H54 (cell line): ENCODE measurements at regions not wholly inside any gene's neighbourhood (a gene's known extent, or its start where the extent isn't known, plus 50 kb on each side); places are given as distances from the start of the nearest gene placed in this dataset.

Source experiments
- DNase-seq: peaks from one replicate; pipeline ENCODE4 v3.0.0; 2011; ENCODE audit warnings: low spot score, mixed read lengths; ENCODE audit not compliant: insufficient read length
- FAIRE-seq: peaks from 3 replicates; lab custom pipeline; 2011; peaks lifted over from hg19 to GRCh38; lab: Jason Lieb, UNC
- POLR2A ChIP-seq: IDR thresholded peaks from 2 replicates; pipeline ENCODE4 v1.6.1; 2011; ENCODE audit warnings: low read depth, mild to moderate bottlenecking, low read length

- DNase-seq: no peak
- no peak for TF ChIP-seq POLR2A
- FAIRE-seq: no peak
Measured at GRCh38 chr5:125720721-125721120, 702.5 kb upstream of the GRAMD2B start.

GRCh38 chr5:125722550-125722949, 700.7 kb upstream of the GRAMD2B start:
- DNase-seq: no peak
- no peak for FAIRE-seq
- no peak for TF ChIP-seq POLR2A

DNA sequence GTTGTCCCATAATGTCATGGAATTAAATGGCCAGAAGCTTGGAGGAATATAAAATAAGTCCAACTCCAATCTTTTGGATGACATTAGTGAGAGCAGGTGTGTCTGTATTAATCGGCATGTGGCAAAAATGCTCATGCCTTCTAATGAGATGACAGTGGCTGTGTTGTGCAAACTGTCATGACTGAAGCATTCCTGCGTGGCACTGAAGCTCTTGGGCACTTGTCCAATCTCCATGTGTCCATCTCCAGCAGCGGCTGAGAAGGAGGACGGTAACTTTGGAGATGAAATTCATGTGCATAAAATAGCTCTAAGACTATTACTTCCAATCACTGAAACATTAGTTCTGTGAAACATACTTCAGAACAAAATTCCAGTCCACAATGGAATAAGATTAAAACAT, 697.5 kb upstream of the GRAMD2B start:
- no peak for TF ChIP-seq POLR2A
- FAIRE-seq (no peak), DNase-seq (no peak)

DNA sequence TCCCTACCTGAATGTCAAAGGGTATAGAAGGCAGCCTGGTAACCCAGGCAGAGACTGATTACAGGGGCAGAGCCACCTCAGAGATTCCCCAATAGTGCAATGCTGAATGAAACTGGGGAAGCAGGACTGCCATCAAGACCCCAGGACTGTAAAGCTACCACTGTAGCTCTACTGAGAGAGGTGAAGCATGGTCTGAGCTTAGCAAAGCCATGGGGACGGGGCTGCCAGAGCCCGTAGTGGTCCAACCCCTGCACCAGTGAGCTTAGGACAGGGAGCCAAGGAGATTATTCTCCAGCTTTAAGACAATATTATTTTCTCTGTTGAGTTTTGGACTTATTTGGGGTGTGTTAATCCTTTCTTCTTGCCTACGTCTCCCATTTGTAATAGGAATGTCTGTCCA, 679.3 kb upstream of the GRAMD2B start:
- no peak for TF ChIP-seq POLR2A
- FAIRE-seq: no peak

DNA sequence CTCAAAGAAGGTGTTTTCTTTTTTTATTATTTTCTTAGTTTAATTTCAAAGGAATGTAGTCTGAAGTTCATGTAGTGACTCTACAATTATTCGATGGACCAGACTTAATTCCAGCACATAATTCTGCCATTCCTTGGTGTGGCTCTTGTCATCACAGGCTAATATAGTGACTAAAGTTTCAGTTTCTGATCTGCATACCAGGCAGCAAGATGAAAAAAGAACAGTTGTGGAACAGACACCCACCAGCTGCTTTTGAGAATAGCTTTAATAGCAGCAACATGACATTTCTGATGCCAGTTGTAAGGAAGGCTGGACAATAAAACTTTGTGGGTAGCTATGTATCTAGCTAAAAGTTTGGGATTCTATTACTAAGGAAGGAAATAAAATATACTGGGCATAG, 676.3 kb upstream of the GRAMD2B start:
- no peak for FAIRE-seq
- DNase-seq: no peak
- TF ChIP-seq POLR2A: no peak

More for the DNA sequence above, 679.3 kb upstream of the GRAMD2B start:
- no peak for DNase-seq

DNA sequence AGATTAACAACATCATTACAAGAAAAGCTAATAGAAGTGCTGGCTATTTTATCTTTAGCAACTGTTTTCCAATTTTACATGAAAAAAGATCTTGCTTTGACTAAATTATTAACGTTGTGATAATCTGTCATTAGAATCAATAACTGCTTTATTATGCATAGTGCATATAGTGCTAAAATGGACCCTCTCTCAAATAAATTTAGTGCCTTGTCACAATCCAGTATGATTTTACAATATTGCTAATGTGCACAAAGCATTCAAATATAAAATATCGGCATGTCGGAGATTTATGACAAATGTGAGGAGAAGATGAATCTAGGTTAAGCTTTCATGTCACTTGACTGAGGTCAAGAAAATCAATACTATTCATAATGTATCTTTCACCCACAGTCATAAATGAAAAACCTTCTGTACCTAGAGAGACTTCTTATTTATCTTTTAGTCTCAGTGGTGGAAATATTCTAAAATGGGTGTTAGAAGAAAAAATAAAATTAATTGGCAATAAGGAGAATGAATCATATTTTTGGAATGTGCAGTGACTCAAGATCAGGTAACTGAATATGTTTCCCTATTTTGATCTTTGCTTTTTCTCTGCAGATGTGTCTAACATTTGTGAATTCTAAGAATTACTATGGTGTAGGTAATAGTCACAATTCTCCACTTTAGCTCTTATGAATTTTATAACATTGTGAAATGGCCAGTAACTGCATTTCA, 672.9 kb upstream of the GRAMD2B start:
- TF ChIP-seq POLR2A: no peak
- no peak for DNase-seq
- no peak for FAIRE-seq

- no peak for TF ChIP-seq POLR2A
- DNase-seq (no peak), FAIRE-seq (no peak)
Measured at GRCh38 chr5:125750861-125751186, 672.4 kb upstream of the GRAMD2B start.

GRCh38 chr5:125756456-125756855, 666.8 kb upstream of the GRAMD2B start:
- no peak for TF ChIP-seq POLR2A
- DNase-seq: no peak
- FAIRE-seq: no peak

- TF ChIP-seq POLR2A: no peak
- DNase-seq (no peak), FAIRE-seq (no peak)
Measured at GRCh38 chr5:125766706-125767105, 656.5 kb upstream of the GRAMD2B start.

DNA sequence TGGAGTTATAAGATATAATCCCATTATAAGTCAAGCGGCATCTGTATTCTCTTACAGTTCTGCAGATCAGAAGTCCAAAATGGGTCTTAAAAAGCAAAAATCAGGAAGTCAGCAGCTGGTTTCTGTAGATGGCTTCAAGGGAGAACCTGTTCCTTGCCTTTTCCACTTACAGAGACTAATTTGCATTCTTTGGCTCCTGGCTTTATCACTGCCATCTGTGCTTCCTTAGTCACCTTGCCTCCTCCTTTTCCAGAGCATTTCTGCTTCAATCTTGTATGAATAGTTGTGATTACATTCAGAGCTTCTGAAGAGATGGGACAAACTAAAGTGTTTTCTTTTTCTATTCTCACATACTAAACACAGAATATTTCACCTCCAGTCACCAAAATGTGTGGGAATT, 647.3 kb upstream of the GRAMD2B start:
- no peak for FAIRE-seq
- no peak for TF ChIP-seq POLR2A
- DNase-seq: no peak

DNA sequence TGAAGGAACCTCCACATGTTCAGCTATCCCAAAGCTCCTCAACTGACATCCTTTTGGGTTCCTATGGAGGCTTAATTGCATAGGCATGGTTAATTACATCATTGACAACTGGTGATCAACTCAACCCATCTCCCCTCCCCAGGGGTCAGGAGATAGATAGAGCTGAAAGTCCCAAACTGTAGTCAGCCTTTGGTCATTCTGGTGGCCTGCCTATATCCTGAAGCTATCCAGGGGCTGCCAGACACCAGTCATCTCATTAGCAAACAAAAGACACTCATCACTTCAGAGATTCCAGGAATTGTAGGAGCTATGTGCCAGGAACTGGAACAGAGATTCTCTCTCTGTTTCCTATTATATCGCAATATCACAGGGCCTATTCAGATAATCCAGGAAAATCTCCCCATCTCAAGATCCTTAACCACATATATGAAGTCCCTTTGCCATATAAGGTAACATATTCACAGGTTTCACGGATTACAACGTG, 646.5 kb upstream of the GRAMD2B start:
- TF ChIP-seq POLR2A: no peak
- DNase-seq (no peak), FAIRE-seq (no peak)

GRCh38 chr5:125778791-125779190, 644.4 kb upstream of the GRAMD2B start:
- no peak for FAIRE-seq
- DNase-seq: no peak
- no peak for TF ChIP-seq POLR2A

DNA sequence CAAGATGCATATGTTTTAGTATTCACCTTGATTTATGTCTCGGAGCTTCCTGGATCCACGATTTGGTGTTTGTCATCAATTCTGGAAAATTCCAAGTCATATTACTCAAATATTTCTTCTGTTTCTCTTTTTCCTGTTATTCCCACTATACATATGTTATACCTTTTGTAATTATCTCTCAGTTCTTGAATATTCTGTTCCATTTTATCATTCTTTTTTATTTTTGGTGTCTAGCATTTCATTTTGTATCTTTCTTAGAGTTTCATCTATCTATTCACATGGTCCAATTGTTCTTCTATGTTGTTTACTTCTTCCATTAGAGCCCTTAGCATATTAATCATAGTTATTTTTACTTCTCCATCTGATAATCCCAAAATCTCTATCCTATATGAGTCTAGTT, 637.8 kb upstream of the GRAMD2B start:
- FAIRE-seq (no peak), DNase-seq (no peak)
- TF ChIP-seq POLR2A: no peak

DNA sequence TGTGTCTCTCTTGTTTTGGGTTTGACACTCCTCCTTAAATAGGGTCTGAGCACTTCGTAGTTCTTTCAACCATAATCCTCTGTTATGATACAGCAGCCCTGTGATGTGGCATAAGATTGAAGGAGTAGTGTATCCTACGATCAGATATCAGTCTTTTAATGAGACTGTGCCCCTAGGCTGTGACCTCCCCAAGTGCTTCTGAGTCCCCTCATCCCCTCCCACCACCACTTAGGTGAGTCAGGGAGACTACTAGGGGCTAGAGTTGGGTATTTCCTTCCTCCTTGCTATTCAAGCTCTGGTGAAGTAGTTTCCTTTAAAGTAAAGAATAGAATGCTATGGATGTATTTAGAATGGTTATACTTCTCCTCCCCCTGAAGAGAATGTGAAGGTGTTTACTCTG, 637.2 kb upstream of the GRAMD2B start:
- no peak for TF ChIP-seq POLR2A

GRCh38 chr5:125793470-125793869, 629.7 kb upstream of the GRAMD2B start:
- DNase-seq (no peak), FAIRE-seq (no peak)
- TF ChIP-seq POLR2A: no peak

More for the DNA sequence above, 637.2 kb upstream of the GRAMD2B start:
- FAIRE-seq: no peak
- DNase-seq: no peak
